Fibroblast of mammary gland (primary cell): ENCODE measurements at regions not wholly inside any gene's neighbourhood (a gene's known extent, or its start where the extent isn't known, plus 50 kb on each side); places are given as distances from the start of the nearest gene placed in this dataset.

Experiments
- DNase-seq: peaks from one replicate; pipeline ENCODE4 v3.0.0-alpha.2; 2010; ENCODE audit warnings: low read depth
- H3K4me3 ChIP-seq: 2 replicates; pipeline ENCODE4 v1.5.1; 2011; ENCODE audit warnings: low read depth, mild to moderate bottlenecking, low read length, moderate library complexity; ENCODE audit not compliant: control insufficient read depth
- TF ChIP-seq, protein P1 (sequence below): conservative IDR thresholded peaks from 2 replicates; pipeline ENCODE4 v1.5.1; 2011; ENCODE audit warnings: low read depth, low read length, inconsistent platforms; ENCODE audit not compliant: control insufficient read depth, insufficient read depth

DNA sequence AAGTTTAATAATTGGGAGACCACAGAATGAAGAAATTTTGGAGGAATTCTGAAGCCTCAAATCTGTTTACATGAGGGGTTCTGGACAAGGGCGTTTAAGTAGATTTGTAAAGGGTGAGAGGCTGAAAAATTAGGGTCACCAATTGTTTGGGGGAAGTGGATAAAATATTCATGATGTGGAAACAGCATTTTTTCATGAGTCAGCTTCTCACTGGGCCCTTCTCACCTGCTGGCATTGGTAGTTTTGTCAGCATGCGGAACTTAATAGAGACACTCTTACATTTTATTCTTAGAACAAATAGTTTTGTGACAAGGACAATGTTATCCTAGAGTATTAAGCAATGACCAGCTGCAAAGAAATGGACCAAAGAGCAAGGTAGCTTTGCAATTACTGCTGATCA is 634.4 kb downstream of the LRFN5 start:
- DNase-seq, result no peak
- TF ChIP-seq, protein P1, sequence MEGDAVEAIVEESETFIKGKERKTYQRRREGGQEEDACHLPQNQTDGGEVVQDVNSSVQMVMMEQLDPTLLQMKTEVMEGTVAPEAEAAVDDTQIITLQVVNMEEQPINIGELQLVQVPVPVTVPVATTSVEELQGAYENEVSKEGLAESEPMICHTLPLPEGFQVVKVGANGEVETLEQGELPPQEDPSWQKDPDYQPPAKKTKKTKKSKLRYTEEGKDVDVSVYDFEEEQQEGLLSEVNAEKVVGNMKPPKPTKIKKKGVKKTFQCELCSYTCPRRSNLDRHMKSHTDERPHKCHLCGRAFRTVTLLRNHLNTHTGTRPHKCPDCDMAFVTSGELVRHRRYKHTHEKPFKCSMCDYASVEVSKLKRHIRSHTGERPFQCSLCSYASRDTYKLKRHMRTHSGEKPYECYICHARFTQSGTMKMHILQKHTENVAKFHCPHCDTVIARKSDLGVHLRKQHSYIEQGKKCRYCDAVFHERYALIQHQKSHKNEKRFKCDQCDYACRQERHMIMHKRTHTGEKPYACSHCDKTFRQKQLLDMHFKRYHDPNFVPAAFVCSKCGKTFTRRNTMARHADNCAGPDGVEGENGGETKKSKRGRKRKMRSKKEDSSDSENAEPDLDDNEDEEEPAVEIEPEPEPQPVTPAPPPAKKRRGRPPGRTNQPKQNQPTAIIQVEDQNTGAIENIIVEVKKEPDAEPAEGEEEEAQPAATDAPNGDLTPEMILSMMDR, result no peak

DNA sequence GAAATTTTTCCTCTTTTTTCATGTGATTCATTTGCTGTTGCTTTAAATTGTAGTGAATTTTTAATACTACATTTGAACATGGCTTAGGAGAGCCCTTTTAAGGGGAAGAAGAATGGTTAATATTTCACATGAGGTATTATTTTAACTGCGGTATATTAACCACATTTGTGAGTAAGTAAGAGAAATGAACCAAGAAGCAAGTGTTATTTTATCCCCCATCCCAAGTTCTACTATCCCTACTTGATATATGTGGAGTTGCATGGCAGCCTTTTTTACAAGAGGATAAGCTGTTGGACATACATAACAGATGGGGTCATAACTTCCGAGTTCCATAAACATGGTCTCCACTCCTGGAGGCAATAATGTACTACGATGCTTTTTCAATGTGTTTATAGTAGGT is 623.3 kb downstream of the LRFN5 start:
- no peak for DNase-seq
- TF ChIP-seq, protein P1, result no peak
- no peak overlapping the region for H3K4me3 ChIP-seq

More for the DNA sequence above, 634.4 kb downstream of the LRFN5 start:
- H3K4me3 ChIP-seq, result no peak overlapping the region

DNA sequence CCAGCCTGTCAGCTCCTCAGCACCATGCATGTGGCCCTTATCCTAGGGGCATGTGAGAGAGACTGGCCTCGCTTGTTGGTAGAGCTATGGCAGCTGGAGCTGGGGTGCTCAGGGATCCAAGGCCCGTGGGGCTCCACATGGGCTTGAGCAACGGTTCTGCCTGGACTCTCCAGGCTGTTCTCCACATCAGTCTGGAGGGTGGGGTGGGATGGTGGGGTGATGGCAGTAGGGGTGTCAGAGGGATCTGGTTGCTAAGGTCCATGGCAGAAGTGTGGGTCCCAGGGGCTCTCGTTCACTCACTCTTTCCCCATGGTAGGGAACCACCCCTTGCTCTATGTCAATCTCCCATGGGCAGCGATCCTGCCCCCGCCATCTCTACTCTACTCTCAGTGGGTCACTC is 622.6 kb downstream of the LRFN5 start:
- TF ChIP-seq, protein P1, result no peak
- DNase-seq, result no peak
- no peak overlapping the region for H3K4me3 ChIP-seq

DNA sequence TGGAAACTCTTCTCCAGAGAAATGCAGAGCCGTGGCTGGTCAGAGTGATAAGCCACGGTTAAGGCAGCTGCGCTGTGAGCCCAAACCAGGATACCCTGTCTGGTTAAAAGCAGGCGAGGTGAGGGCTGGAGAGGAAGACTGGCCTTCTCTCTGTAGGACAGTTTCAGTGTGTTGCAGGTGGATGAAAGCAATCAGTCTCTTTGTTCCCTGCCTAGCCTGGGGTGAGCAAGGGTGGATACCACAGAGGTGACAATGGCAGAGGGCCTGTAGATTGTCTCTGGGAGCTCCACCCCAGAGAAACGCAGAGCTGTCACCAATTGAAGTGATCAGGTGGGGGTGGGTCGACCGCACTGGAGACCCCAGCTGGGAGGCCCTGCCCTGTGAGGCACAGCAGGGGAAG is 621.9 kb downstream of the LRFN5 start:
- DNase-seq, result no peak
- TF ChIP-seq, protein P1, result no peak
- no peak overlapping the region for H3K4me3 ChIP-seq

DNA sequence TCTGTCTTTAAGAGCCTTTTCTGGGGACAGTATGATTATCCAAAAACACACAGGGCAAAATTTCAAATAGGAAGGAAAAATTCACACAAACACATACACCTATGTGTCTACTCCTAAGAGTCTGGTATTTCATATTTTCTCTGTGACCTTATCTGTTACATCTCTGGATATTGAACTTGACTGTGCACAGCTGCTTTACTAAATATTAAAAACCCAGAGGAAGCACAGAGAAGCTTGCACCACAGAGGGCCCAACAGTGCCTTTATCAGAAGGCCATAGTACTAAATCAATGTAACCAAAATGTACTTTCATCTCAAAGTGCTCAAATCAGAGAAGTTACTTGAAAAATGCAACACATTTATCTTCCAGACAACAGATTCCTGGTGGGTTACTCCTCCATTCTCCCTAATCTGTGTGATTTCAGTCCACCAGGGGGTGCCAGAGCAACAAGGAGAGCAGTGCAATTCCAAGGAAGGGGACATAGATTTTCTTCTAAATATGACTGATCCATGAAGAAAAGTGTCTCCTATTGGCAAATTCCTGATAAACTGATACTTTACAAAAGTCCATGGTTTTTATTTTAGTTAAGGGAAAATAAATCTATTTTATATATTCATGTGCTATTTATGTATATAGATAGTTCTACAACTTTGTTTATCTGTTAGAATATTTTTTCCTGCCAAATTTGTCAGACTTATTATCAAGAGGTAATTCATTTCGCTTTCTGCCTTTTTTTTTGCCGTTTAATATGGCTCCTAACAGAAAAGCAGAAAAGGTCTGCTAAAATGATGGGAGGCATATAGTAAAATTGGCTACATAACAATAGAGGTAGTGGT is 617.6 kb downstream of the LRFN5 start:
- peak; percentile 80 for DNase-seq
- TF ChIP-seq, protein P1, result peak; percentile 96
- no peak overlapping the region for H3K4me3 ChIP-seq

DNA sequence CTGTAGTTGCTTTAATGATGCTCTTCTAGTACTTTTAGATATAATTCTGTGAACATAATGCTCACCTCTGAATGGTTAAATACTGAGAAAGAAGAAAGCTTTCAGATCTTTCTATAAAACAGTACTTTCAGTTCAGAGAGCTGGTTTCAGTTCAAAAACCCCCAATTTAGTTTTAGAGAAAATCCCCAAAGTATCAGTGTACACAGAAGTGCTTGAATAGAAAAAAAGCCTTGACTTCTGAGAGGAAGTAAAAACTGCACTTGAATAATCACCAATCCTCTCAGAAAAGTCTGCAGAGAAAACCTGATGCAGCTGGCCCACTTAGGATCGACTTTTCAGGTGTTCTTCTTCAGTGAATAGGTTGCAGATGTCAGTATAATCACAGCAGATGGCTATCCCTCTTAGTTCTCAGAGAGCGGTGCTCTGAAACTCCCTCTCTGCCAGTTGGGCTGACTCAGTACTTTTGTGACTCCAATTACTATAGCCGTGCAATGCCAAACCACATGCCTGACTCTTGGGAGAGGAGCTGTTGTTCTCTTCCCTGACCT is 616.3 kb downstream of the LRFN5 start:
- TF ChIP-seq, protein P1, result no peak
- peak; percentile 95 for DNase-seq
- no peak overlapping the region for H3K4me3 ChIP-seq

DNA sequence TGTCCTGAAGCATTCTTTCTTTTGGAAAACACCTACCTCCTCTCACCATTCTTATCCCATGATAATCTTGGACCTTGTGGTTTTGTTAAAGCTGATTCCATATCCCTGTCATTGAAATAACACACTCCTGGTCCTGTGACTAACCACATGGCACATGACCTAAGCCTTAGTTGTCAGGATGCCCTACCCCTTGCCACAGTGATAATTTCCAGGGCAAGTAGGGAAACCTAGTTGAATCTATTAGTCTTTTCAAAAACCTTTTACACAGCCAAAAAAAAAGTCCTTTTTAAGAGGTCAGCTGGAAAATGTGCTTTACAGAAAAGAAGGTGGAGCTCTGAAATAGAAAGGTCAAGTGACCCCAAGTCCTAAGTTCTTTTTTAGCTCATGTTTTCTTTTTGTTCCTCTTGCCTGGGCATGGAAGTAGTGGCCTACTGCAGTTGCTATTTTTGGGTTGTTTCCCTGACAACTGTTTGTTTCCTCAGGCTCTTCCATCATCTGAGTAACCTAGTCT is 608.4 kb downstream of the LRFN5 start:
- DNase-seq, result peak; percentile 98
- no peak overlapping the region for H3K4me3 ChIP-seq
- TF ChIP-seq, protein P1, result no peak
